Stomach (tissue), 8 donors: ENCODE measurements at regions not wholly inside any gene's neighbourhood (a gene's known extent, or its start where the extent isn't known, plus 50 kb on each side); places are given as distances from the start of the nearest gene placed in this dataset.

Source experiments
- DNase-seq, 2 donors: peaks; one replicate each; pipeline versions ENCODE4 v3.0.0 to v3.0.0-alpha.2; 2013 to 2019
- H3K27ac ChIP-seq, 5 donors: fragments of 200-600 bp in 4 of 5; sonication (generic) in 4 of 5; one replicate each; pipeline ENCODE4 v1.5.1; 2013 to 2019; ENCODE audit warnings: mild to moderate bottlenecking in 1 of 5, moderate library complexity in 1 of 5
- H3K27me3 ChIP-seq, 3 donors: fragments of 200-600 bp; sonication (generic); one replicate each; pipeline ENCODE4 v1.5.1; 2017 to 2019; ENCODE audit warnings: mixed run types in 1 of 3
- H3K36me3 ChIP-seq, 4 donors: fragments of 200-600 bp; sonication (generic); 1 replicate in 3 of 4; 2 replicates in 1 of 4; pipeline ENCODE4 v1.5.1; 2016 to 2019
- H3K4me1 ChIP-seq, 4 donors: fragments of 200-600 bp; sonication (generic); one replicate each; pipeline ENCODE4 v1.5.1; 2016 to 2019
- H3K4me3 ChIP-seq, 4 donors: fragments of 200-600 bp; sonication (generic) in 3 of 4; one replicate each; pipeline ENCODE4 v1.5.1; 2016 to 2019; ENCODE audit warnings: mild to moderate bottlenecking in 1 of 4
- H3K9me3 ChIP-seq, 4 donors: fragments of 200-600 bp; sonication (generic); one replicate each; pipeline ENCODE4 v1.5.1; 2016 to 2019
- CTCF ChIP-seq, 7 experiments: fragments of 450-650 bp in 4 of 7; fragments of 200-600 bp in 3 of 7; sonication (generic) in 3 of 7; IDR thresholded peaks; one replicate each; pipeline ENCODE4 v1.5.1; 2016 to 2019; ENCODE audit warnings: antibody characterized with exemption in 7 of 7, control low read depth in 2 of 7, mild to moderate bottlenecking in 1 of 7
- EP300 ChIP-seq: sonication (generic); formaldehyde crosslinking; IDR thresholded peaks from one replicate; pipeline ENCODE4 v1.6.1; 2017; ENCODE audit warnings: antibody characterized with exemption
- POLR2A ChIP-seq, 4 donors: fragments of 450-650 bp; IDR thresholded peaks; one replicate each; pipeline ENCODE4 v1.6.1; 2016; ENCODE audit warnings: antibody characterized with exemption in 4 of 4, control low read depth in 2 of 4, mild to moderate bottlenecking in 1 of 4, moderate library complexity in 1 of 4
- POLR2AphosphoS5 ChIP-seq, 3 donors: sonication (generic); formaldehyde crosslinking; IDR thresholded peaks; one replicate each; pipeline ENCODE4 v1.6.1; 2016; ENCODE audit warnings: antibody characterized with exemption in 3 of 3
- WGBS, 5 donors: extraction: QIAGEN DNeasy Blood & Tissue Kit in 3 of 5; methylation state at CpG; one replicate each; pipeline versions ENCODE4 v1.1.5 to v1.1.7; 2013 to 2018; 5-methylcytosine and 5-hydroxymethylcytosine counted together
- intact Hi-C: fragments of 100-400 bp; cut with DNase I; formaldehyde crosslinking; loops from one replicate; pipeline ENCODE4 v1.15.1; 2023; ENCODE audit warnings: low total_unique reads
- donor health status: healthy with polysubstance abuse.
- donor health status: Bipolar disorder and iron deficiency.
- donor health status: healthy.

- Histone ChIP-seq H3K9me3 (no peaks in the 10 kb centered on the region), H3K27me3 (no peaks in the 10 kb centered on the region), H3K4me1 (peaks cover 0 to 7% (median 2%) of the 10 kb centered on the region in 4 donors), H3K27ac (no peak overlapping the region), H3K36me3 (no peaks in the 10 kb centered on the region), H3K4me3 (no peak overlapping the region)
- DNase-seq = no peak
- 36 to 55% (median 47%) methylated on average over 4 of the region's 4 CpGs for WGBS, 5 donors
- intact Hi-C loops = no loop called here
- TF ChIP-seq POLR2A (IDR thresholded peaks at IDR 0.05) (no peak), EP300 (no peak), CTCF (IDR thresholded peaks at IDR 0.05) (no peak), POLR2AphosphoS5 (IDR thresholded peaks at IDR 0.05) (no peak)
These were observed 173.2 kb upstream of the DAB1 start for GRCh38 chr1:57597036-57597435.

DNA sequence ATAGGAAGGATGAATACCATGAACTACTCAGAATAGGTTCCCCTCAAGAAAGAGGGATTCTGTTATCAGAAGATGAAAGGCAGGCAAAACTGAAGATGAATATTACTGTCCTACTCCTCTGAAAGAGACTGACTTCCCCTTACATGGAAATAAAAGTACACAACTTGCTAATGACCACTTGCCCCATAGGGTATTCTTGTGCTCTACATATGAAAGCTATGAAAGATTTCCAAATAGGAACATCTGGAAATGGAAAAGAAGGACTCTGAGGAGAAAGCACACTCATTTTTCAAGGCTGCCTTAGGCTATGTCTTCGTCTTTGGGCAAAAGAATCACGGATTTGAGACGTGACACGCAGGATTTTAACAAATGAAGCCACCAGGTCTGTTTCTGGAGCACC, 170.1 kb upstream of the DAB1 start:
- no peaks in the 10 kb centered on the region for H3K36me3 ChIP-seq
- 92 to 95% (median 94%) methylated on average over 4 of the region's 4 CpGs for WGBS, 5 donors
- no peak overlapping the region for H3K27ac ChIP-seq
- intact Hi-C loops = no loop called here
- TF ChIP-seq POLR2A (IDR thresholded peaks at IDR 0.05) (no peak), CTCF (IDR thresholded peaks at IDR 0.05) (no peak), POLR2AphosphoS5 (IDR thresholded peaks at IDR 0.05) (no peak), EP300 (no peak)
- H3K9me3 ChIP-seq = no peaks in the 10 kb centered on the region
- H3K27me3 ChIP-seq = no peaks in the 10 kb centered on the region
- peaks cover 0 to 7% (median 0%) of the 10 kb centered on the region in 4 donors for H3K4me1 ChIP-seq
- no peak overlapping the region for H3K4me3 ChIP-seq
- no peak for DNase-seq

DNA sequence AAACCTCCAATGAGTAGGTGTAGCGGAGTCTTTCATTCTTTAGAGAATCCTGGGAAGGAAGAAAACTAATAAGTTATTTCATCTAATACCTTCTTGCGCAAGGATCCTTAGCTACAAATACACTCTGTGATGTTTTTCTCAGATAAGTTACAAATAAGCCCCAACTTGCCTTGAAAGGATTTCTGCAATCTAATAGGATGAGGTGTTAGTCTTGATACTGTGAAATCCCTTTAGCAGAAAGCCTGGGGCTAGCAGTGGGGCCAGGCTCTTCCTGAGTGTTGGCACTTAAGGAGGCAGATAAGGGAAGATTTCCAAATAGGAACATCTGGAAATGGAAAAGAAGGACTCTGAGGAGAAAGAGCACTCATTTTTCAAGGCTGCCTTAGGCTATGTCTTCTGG, 168.0 kb upstream of the DAB1 start:
- Histone ChIP-seq H3K36me3 (no peaks in the 10 kb centered on the region), H3K27ac (no peak overlapping the region), H3K4me3 (no peak overlapping the region), H3K27me3 (no peaks in the 10 kb centered on the region), H3K4me1 (peaks cover 0 to under 1% (median 0%) of the 10 kb centered on the region in 4 donors), H3K9me3 (no peaks in the 10 kb centered on the region)
- TF ChIP-seq POLR2AphosphoS5 (IDR thresholded peaks at IDR 0.05) (no peak), POLR2A (IDR thresholded peaks at IDR 0.05) (no peak), CTCF (IDR thresholded peaks at IDR 0.05) (no peak), EP300 (no peak)
- intact Hi-C loops = no loop called here
- DNase-seq = no peak
- 92 to 98% (median 97%) methylated on average over 2 of the region's 2 CpGs for WGBS, 5 donors

DNA sequence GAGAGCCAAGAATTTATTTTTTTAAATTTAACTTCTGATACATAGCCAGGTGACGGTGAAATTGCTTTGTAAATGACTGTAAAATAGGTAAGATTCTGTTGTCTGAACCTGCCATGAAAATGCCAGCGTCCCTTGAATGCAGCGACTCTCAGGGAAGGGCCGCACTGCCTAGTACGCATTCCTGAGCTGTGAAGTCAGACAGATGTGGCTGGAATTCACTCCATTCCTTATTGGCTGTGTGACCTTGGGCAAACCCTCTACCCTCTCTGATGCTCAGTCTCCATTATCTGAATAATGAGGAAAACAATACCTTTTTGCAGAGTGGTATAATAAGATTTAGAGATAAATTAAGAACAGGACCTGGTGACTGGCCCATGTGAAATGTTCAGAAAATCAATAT, 167.1 kb upstream of the DAB1 start:
- no peaks in the 10 kb centered on the region for H3K9me3 ChIP-seq
- no peak overlapping the region for H3K27ac ChIP-seq
- no peaks in the 10 kb centered on the region for H3K27me3 ChIP-seq
- H3K4me1 ChIP-seq = no peaks in the 10 kb centered on the region
- H3K4me3 ChIP-seq = no peak overlapping the region
- TF ChIP-seq POLR2A (IDR thresholded peaks at IDR 0.05) = no peak
- TF ChIP-seq POLR2AphosphoS5 (IDR thresholded peaks at IDR 0.05) = no peak
- no peak for TF ChIP-seq EP300
- no peak for TF ChIP-seq CTCF (IDR thresholded peaks at IDR 0.05)
- WGBS, 5 donors = 81 to 92% (median 90%) methylated on average over 5 of the region's 5 CpGs
- intact Hi-C loops = no loop called here
- no peaks in the 10 kb centered on the region for H3K36me3 ChIP-seq
- DNase-seq = peak in 1 of 2 donors; percentile 51
